Small intestine (tissue), 7 donors: ENCODE measurements at regions not wholly inside any gene's neighbourhood (a gene's known extent, or its start where the extent isn't known, plus 50 kb on each side); places are given as distances from the start of the nearest gene placed in this dataset.
"Not testable (repeated sequence)": the region's sequence is repeated elsewhere in the genome, so short reads cannot be mapped to it uniquely, and the experiment has no call there.

Source experiments
- DNase-seq, 2 donors: peaks; one replicate each; pipeline versions ENCODE4 v3.0.0 to v3.0.0-alpha.2; 2013
- FAIRE-seq: peaks from 2 replicates; lab custom pipeline; 2012; peaks lifted over from hg19 to GRCh38; lab: Jason Lieb, UNC
- H3K27ac ChIP-seq, 3 donors: one replicate each; pipeline ENCODE4 v1.5.1; 2013; ENCODE audit warnings: low read length in 2 of 3, mild to moderate bottlenecking in 2 of 3, control low read depth in 1 of 3, inconsistent platforms in 1 of 3, low read depth in 1 of 3, moderate library complexity in 1 of 3
- H3K27me3 ChIP-seq, 3 donors: one replicate each; pipeline ENCODE4 v1.6.1; 2013; ENCODE audit warnings: low read length in 3 of 3, inconsistent platforms in 1 of 3; ENCODE audit not compliant: control insufficient read depth in 3 of 3, insufficient read depth in 3 of 3
- H3K36me3 ChIP-seq, 3 donors: one replicate each; pipeline ENCODE4 v1.6.1; 2013; ENCODE audit warnings: low read length in 3 of 3, inconsistent platforms in 1 of 3, low read depth in 1 of 3, mild to moderate bottlenecking in 1 of 3, moderate library complexity in 1 of 3; ENCODE audit not compliant: control insufficient read depth in 3 of 3, insufficient read depth in 2 of 3
- H3K4me1 ChIP-seq, 3 donors: one replicate each; pipeline ENCODE4 v1.6.1; 2013; ENCODE audit warnings: low read length in 2 of 3, inconsistent platforms in 1 of 3, low read depth in 1 of 3, mild to moderate bottlenecking in 1 of 3, moderate library complexity in 1 of 3; ENCODE audit not compliant: control insufficient read depth in 3 of 3, insufficient read depth in 2 of 3
- H3K4me3 ChIP-seq, 3 donors: one replicate each; pipeline ENCODE4 v1.5.1; 2013; ENCODE audit warnings: low read length in 3 of 3, control low read depth in 1 of 3, inconsistent platforms in 1 of 3, low read depth in 1 of 3, mild to moderate bottlenecking in 1 of 3, moderate library complexity in 1 of 3
- H3K9me3 ChIP-seq, 2 donors: one replicate each; pipeline ENCODE4 v1.6.1; 2013; ENCODE audit warnings: low read depth in 1 of 2, low read length in 1 of 2; ENCODE audit not compliant: control insufficient read depth in 2 of 2, insufficient read depth in 1 of 2
- WGBS, 3 donors: extraction: QIAGEN DNeasy Blood & Tissue Kit; methylation state at CpG; one replicate each; pipeline ENCODE4 v1.1.7; 2013; 5-methylcytosine and 5-hydroxymethylcytosine counted together
- donor health status: healthy with polysubstance abuse.
- donor health status: control.
- donor health status: control.
- donor health status: Bipolar disorder and iron deficiency.
- donor health status: healthy.

GRCh38 chr3:165924301-165924791 lies 87.1 kb upstream of the BCHE start:
- not testable (repeated sequence) for H3K9me3 ChIP-seq, DNase-seq, H3K4me1 ChIP-seq, H3K4me3 ChIP-seq, FAIRE-seq, H3K27ac ChIP-seq, H3K36me3 ChIP-seq, H3K27me3 ChIP-seq
- WGBS, 3 donors: 90 to 95% (median 94%) methylated on average over 12 to 29 of the region's 29 CpGs

GRCh38 chr3:165920984-165921383 lies 83.8 kb upstream of the BCHE start:
- Histone ChIP-seq H3K4me1 (no peaks in the 10 kb centered on the region), H3K36me3 (no peaks in the 10 kb centered on the region), H3K27ac (no peak overlapping the region), H3K4me3 (no peak overlapping the region), H3K27me3 (no peaks in the 10 kb centered on the region), H3K9me3 (peaks cover 0 to 2% of the 10 kb centered on the region in 2 donors)
- FAIRE-seq (no peak), DNase-seq (no peak)
- WGBS, 3 donors: 58 to 63% (median 60%) methylated on average over 5 of the region's 5 CpGs

GRCh38 chr3:165919284-165919683 lies 82.1 kb upstream of the BCHE start:
- Histone ChIP-seq H3K27ac (no peak overlapping the region), H3K4me3 (no peak overlapping the region), H3K9me3 (peaks cover 0 to 2% of the 10 kb centered on the region in 2 donors), H3K4me1 (no peaks in the 10 kb centered on the region), H3K36me3 (no peaks in the 10 kb centered on the region), H3K27me3 (no peaks in the 10 kb centered on the region)
- WGBS, 3 donors: 33 to 43% (median 43%) methylated on average over 4 of the region's 4 CpGs
- no peak for FAIRE-seq
- no peak for DNase-seq

- Histone ChIP-seq H3K27ac (no peak overlapping the region), H3K36me3 (no peaks in the 10 kb centered on the region), H3K27me3 (no peaks in the 10 kb centered on the region), H3K9me3 (peaks cover 0 to 2% of the 10 kb centered on the region in 2 donors), H3K4me1 (no peaks in the 10 kb centered on the region), H3K4me3 (no peak overlapping the region)
- DNase-seq: no peak
- no peak for FAIRE-seq
- WGBS, 3 donors: 96 to 98% (median 98%) methylated on average over 22 to 23 of the region's 23 CpGs
Measured at GRCh38 chr3:165918657-165918979, 81.4 kb upstream of the BCHE start.

- not testable (repeated sequence) for FAIRE-seq, H3K4me1 ChIP-seq, H3K27ac ChIP-seq, DNase-seq, H3K27me3 ChIP-seq, H3K4me3 ChIP-seq, H3K36me3 ChIP-seq, H3K9me3 ChIP-seq
- WGBS, 3 donors: 91 to 97% (median 93%) methylated on average over 23 to 24 of the region's 24 CpGs
Measured at GRCh38 chr3:165917938-165918656, 80.9 kb upstream of the BCHE start.

GRCh38 chr3:165915104-165915503 lies 77.9 kb upstream of the BCHE start:
- not testable (repeated sequence) for H3K9me3 ChIP-seq, FAIRE-seq, H3K4me1 ChIP-seq, H3K27me3 ChIP-seq, H3K36me3 ChIP-seq, H3K27ac ChIP-seq, DNase-seq, H3K4me3 ChIP-seq

- no peak for FAIRE-seq
- H3K9me3 ChIP-seq: no peaks in the 10 kb centered on the region
- H3K27ac ChIP-seq: no peak overlapping the region
- no peak overlapping the region for H3K4me3 ChIP-seq
- 70 to 80% (median 79%) methylated on average over 7 of the region's 7 CpGs for WGBS, 3 donors
- no peaks in the 10 kb centered on the region for H3K36me3 ChIP-seq
- no peak for DNase-seq
- H3K4me1 ChIP-seq: no peaks in the 10 kb centered on the region
- H3K27me3 ChIP-seq: no peaks in the 10 kb centered on the region
Measured at GRCh38 chr3:165903885-165904630, 66.8 kb upstream of the BCHE start.

- Histone ChIP-seq H3K9me3 (no peaks in the 10 kb centered on the region), H3K27ac (no peak overlapping the region), H3K4me1 (no peaks in the 10 kb centered on the region), H3K36me3 (no peaks in the 10 kb centered on the region), H3K4me3 (no peak overlapping the region), H3K27me3 (no peaks in the 10 kb centered on the region)
- FAIRE-seq (no peak), DNase-seq (no peak)
- 86 to 88% (median 87%) methylated on average over 1 of the region's 1 CpG for WGBS, 3 donors
Measured at GRCh38 chr3:165899066-165899465, 61.8 kb upstream of the BCHE start.
